Bronchial epithelial cell (primary cell): ENCODE measurements at regions not wholly inside any gene's neighbourhood (a gene's known extent, or its start where the extent isn't known, plus 50 kb on each side); places are given as distances from the start of the nearest gene placed in this dataset.

ENCODE experiments used
- DNase-seq: peaks from one replicate; pipeline ENCODE4 v3.0.0-alpha.2; 2010; ENCODE audit warnings: low read depth
- FAIRE-seq: peaks from 2 replicates; lab custom pipeline; 2011; peaks lifted over from hg19 to GRCh38; lab: Jason Lieb, UNC
- H3K27me3 ChIP-seq: 2 replicates; pipeline ENCODE4 v1.5.1; 2011; ENCODE audit warnings: low read length; ENCODE audit not compliant: control insufficient read depth, insufficient read depth
- H3K36me3 ChIP-seq: 2 replicates; pipeline ENCODE4 v1.5.1; 2011; ENCODE audit warnings: low read length; ENCODE audit not compliant: control insufficient read depth, insufficient read depth
- H3K4me3 ChIP-seq: 2 replicates; pipeline ENCODE4 v1.5.1; 2011; ENCODE audit warnings: mild to moderate bottlenecking, low read depth, low read length, control low read depth
- TF ChIP-seq, protein P1 (sequence below): IDR thresholded peaks from 2 replicates; pipeline ENCODE4 v1.5.1; 2011; ENCODE audit warnings: mild to moderate bottlenecking, moderate library complexity, low read length, control low read depth, inconsistent platforms; ENCODE audit not compliant: insufficient read depth, severe bottlenecking

DNA sequence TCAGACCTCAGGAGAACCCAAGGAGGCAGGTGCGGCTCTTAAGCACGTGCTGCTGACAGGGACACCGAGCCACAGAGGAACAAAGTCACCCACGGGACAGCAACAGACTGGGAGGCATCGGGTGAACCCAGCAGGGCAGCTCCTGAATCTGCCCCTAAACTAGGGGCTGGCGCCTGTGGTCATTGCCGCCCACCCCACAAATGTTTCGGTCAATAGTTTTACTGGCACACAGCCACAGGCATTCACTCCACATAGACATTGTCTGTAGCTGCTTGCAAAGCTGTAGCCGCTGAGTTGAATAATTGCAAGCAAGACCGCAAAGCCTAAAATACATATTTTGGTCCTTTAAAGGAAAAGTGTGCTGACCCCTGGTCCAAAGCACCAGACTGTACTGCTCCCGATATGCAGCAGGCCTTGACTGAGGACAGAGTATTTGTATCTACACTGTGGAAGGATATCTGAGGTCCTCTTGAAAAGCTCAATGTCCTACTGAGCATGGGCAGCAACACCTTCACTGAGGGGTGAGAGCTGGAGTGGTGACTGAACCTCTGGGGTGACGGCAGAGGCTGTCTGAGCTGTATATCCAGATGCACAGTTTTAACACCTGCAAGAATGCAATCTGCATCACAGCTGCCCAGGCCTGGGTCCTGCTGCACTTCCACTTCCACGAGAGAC, 310.3 kb downstream of the THBS2 start:
- FAIRE-seq (peak; percentile 91), DNase-seq (no peak)
- TF ChIP-seq, protein P1, sequence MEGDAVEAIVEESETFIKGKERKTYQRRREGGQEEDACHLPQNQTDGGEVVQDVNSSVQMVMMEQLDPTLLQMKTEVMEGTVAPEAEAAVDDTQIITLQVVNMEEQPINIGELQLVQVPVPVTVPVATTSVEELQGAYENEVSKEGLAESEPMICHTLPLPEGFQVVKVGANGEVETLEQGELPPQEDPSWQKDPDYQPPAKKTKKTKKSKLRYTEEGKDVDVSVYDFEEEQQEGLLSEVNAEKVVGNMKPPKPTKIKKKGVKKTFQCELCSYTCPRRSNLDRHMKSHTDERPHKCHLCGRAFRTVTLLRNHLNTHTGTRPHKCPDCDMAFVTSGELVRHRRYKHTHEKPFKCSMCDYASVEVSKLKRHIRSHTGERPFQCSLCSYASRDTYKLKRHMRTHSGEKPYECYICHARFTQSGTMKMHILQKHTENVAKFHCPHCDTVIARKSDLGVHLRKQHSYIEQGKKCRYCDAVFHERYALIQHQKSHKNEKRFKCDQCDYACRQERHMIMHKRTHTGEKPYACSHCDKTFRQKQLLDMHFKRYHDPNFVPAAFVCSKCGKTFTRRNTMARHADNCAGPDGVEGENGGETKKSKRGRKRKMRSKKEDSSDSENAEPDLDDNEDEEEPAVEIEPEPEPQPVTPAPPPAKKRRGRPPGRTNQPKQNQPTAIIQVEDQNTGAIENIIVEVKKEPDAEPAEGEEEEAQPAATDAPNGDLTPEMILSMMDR = no peak
- no peaks in the 10 kb centered on the region for H3K27me3 ChIP-seq
- H3K36me3 ChIP-seq = no peaks in the 10 kb centered on the region
- no peak overlapping the region for H3K4me3 ChIP-seq

DNA sequence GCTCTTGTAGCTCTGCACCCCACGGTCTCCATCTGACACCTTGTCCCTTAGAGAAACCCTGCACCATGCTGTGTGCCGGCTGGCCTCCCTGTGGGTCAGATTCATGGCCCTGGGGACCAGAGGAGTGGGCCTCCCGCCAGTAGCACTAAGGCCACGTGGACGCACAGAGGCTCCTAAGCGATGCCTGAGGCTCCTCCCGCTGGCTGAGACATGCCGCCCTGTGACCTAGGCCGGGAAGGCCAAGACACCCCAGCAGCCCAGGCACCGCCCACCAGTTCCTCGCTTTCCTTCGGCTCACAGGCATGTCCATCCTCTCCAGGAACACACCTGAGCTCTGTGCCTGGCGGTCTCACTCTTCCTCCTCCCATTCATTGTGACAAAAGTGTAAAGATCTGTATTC, 311.0 kb downstream of the THBS2 start:
- Histone ChIP-seq H3K36me3 (no peaks in the 10 kb centered on the region), H3K4me3 (no peak overlapping the region), H3K27me3 (no peaks in the 10 kb centered on the region)
- DNase-seq = no peak
- no peak for FAIRE-seq
- TF ChIP-seq, protein P1 = no peak

DNA sequence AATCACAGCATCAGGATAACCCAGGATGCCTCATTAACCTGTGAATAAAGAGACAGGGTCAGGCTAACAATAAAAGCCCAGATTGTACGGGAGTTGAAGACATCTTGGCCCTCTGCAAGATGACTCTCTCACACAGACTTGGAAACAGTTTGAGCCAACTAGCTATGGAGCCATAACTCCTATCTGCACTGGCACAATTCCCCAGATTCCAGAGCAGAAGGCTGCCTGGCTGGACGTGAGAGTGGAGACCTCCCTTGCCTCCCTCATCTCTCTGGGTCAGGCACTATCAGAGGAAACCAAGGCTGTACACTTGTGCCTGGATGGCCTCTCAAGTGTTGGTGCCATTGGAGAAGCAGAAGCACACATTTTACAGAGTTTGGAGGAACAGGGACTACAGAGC, 312.6 kb downstream of the THBS2 start:
- Histone ChIP-seq H3K4me3 (no peak overlapping the region), H3K36me3 (no peaks in the 10 kb centered on the region), H3K27me3 (no peaks in the 10 kb centered on the region)
- no peak for DNase-seq
- TF ChIP-seq, protein P1 = no peak
- FAIRE-seq = no peak

DNA sequence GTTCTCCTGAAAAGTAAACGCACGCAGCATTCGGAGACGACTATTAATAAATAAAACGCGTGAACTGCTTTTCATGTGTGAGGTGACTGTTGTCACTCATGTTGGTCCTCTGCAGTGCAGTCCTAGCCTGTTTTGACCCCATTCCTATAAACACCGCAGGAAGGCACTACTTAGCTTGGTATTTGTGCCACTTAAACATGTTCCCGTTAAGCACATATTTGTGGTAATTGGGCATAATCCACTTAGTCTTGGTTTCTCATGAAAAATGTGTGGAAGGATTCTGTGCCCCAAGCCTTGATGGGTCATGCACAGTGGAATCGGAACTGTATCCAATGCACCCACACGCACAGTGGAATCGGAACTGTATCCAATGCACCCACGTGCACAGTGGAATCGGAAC, 313.9 kb downstream of the THBS2 start:
- DNase-seq = no peak
- TF ChIP-seq, protein P1 = no peak
- FAIRE-seq = peak; percentile 98
- Histone ChIP-seq H3K4me3 (no peak overlapping the region), H3K36me3 (no peaks in the 10 kb centered on the region), H3K27me3 (no peaks in the 10 kb centered on the region)

DNA sequence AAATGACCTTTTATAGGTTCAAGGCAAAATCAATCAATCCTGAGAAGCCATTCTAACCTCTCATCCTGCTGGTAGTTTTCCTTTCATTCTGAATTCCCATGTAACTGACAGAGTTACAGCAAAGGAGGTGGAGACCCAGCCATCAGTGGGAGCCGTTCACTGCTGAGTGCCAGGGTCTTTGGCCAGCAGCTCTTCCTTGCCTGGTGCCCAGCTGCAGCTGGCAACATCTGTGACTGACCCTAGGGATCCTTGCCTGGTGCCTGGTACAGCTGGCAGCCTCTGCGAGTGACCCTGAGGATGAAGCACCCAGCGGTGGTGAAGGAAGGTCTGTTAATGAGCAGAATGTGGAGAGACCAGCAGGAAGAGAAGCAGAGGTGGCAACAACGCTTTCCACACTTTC, 314.6 kb downstream of the THBS2 start:
- H3K27me3 ChIP-seq = no peaks in the 10 kb centered on the region
- H3K4me3 ChIP-seq = no peak overlapping the region
- no peak for DNase-seq
- no peak for FAIRE-seq
- H3K36me3 ChIP-seq = no peaks in the 10 kb centered on the region
- TF ChIP-seq, protein P1 = no peak

DNA sequence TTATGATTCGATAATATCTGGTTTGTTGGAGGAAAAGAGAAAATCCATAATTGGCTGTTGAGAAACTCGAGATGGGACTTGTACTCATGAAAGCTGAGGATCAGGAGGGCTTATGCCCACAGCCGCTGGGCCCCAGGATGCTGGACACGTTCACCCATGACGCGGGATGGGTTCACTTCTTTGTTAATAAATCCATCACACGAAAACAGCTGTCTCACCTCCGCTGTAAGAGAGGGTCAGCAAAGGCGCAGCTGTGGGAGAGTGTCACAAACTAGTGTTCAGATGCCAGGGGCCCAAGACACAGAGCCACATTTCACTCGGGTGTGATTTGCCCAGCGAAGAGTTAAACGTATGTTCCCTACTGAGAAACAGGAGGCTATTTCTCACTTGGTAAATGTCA, 315.1 kb downstream of the THBS2 start:
- Histone ChIP-seq H3K4me3 (no peak overlapping the region), H3K27me3 (no peaks in the 10 kb centered on the region), H3K36me3 (no peaks in the 10 kb centered on the region)
- TF ChIP-seq, protein P1 = no peak
- DNase-seq = no peak
- FAIRE-seq = no peak
